GM12878 (cell line): ENCODE measurements at regions not wholly inside any gene's neighbourhood (a gene's known extent, or its start where the extent isn't known, plus 50 kb on each side); places are given as distances from the start of the nearest gene placed in this dataset.

Experiments
- ATAC-seq: fragments of 200-7000 bp; cut with Tn5 transposase; 3 replicates; pipeline ENCODE4 v1.9.1; 2020; ENCODE audit warnings: mild to moderate bottlenecking, moderate library complexity
- BruUV-seq: library from RNA; stranded (reverse); fragments of 400-500 nt; replicated peaks from 2 replicates; lab custom pipeline; 2021; lab: Mats Ljungman, UMichigan
- CTCF ChIA-PET: fragments of 300-600 bp; sonication (Branson Sonifier 250); formaldehyde crosslinking; extraction: SDS; loops from one replicate; lab custom pipeline; 2021; ENCODE audit warnings: inconsistent platforms; lab: Yijun Ruan, JAX
- POLR2A ChIA-PET: fragments of 350-600 bp; formaldehyde crosslinking; extraction: SDS; loops from one replicate; lab custom pipeline; 2021; ENCODE audit warnings: inconsistent platforms; lab: Charles Lee
- RAD21 ChIA-PET: fragments of 300-600 bp; sonication (Branson Sonifier 250); formaldehyde crosslinking; loops from one replicate; lab custom pipeline; 2023; ENCODE audit warnings: antibody characterized with exemption; ENCODE audit not compliant: unreplicated experiment; lab: Charles Lee
- SMC1A ChIA-PET: fragments of 300-600 bp; sonication (Branson Sonifier 250); formaldehyde crosslinking; loops from one replicate; lab custom pipeline; 2023; ENCODE audit not compliant: unreplicated experiment, uncharacterized antibody; lab: Charles Lee
- DNase-seq: peaks from one replicate; pipeline ENCODE4 v3.0.0-alpha.2; 2011; ENCODE audit warnings: low read depth, low spot score
- FAIRE-seq: peaks from 3 replicates; lab custom pipeline; 2011; peaks lifted over from hg19 to GRCh38; lab: Jason Lieb, UNC
- H2AFZ ChIP-seq: 2 replicates; pipeline ENCODE4 v1.6.0; 2011; ENCODE audit warnings: low read depth, low read length, control low read depth; ENCODE audit not compliant: control insufficient read depth
- H3K27ac ChIP-seq: 2 replicates; pipeline ENCODE4 v1.5.1; 2011; ENCODE audit warnings: control low read depth; ENCODE audit not compliant: control insufficient read depth, insufficient read depth
- H3K27me3 ChIP-seq, 2 experiments: replicated peaks in 1 of 2; 2 replicates each; pipeline versions ENCODE4 v1.6.0 to v1.6.1; 2011; ENCODE audit warnings: low read length in 1 of 2; ENCODE audit not compliant: control insufficient read depth in 2 of 2, insufficient read depth in 2 of 2
- H3K36me3 ChIP-seq, 2 experiments: 2 replicates each; pipeline ENCODE4 v1.5.1; 2011; ENCODE audit warnings: low read length in 1 of 2; ENCODE audit not compliant: control insufficient read depth in 2 of 2, insufficient read depth in 2 of 2
- H3K4me1 ChIP-seq: 2 replicates; pipeline ENCODE4 v1.6.1; 2011; ENCODE audit warnings: mild to moderate bottlenecking, low read length, moderate library complexity, mixed read lengths; ENCODE audit not compliant: control insufficient read depth, insufficient read depth
- H3K4me2 ChIP-seq: 2 replicates; pipeline ENCODE4 v1.6.0; 2011; ENCODE audit warnings: control low read depth; ENCODE audit not compliant: control insufficient read depth, insufficient read depth
- H3K4me3 ChIP-seq: fragments of 200-600 bp; sonication (generic); 2 replicates; pipeline ENCODE4 v1.5.1; 2016
- H3K79me2 ChIP-seq: 2 replicates; pipeline ENCODE4 v1.6.0; 2011; ENCODE audit warnings: low read length; ENCODE audit not compliant: control insufficient read depth, insufficient read depth
- H3K9ac ChIP-seq: 2 replicates; pipeline ENCODE4 v1.8.0; 2011; ENCODE audit warnings: low read length, control low read depth, mixed read lengths; ENCODE audit not compliant: control insufficient read depth, insufficient read depth
- H3K9me3 ChIP-seq: replicated peaks from 3 replicates; pipeline ENCODE4 v1.5.1; 2011; ENCODE audit warnings: mild to moderate bottlenecking, low read length; ENCODE audit not compliant: control insufficient read depth, insufficient read depth
- H4K20me1 ChIP-seq: 2 replicates; pipeline ENCODE4 v1.6.0; 2011; ENCODE audit not compliant: control insufficient read depth, insufficient read depth
- BACH1 ChIP-seq: fragments of 450-650 bp; IDR thresholded peaks from 2 replicates; pipeline ENCODE4 v1.6.1; 2017; ENCODE audit warnings: mild to moderate bottlenecking, borderline replicate concordance
- EED ChIP-seq: sonication (generic); IDR thresholded peaks from 2 replicates; pipeline ENCODE4 v1.6.1; 2016; ENCODE audit warnings: antibody characterized with exemption, low read depth
- HDAC6 ChIP-seq: fragments of 200-600 bp; sonication (generic); IDR thresholded peaks from one replicate; pipeline ENCODE4 v1.8.0; 2017; ENCODE audit warnings: antibody characterized with exemption; ENCODE audit not compliant: unreplicated experiment
- IKZF1 ChIP-seq: fragments of 450-650 bp; conservative IDR thresholded peaks from 2 replicates; pipeline ENCODE4 v1.6.1; 2017; ENCODE audit warnings: antibody characterized with exemption, mild to moderate bottlenecking
- JUND ChIP-seq: IDR thresholded peaks from 2 replicates; pipeline ENCODE4 v1.6.1; 2012; ENCODE audit warnings: low read depth, mild to moderate bottlenecking, low read length, improper control_type of control experiment, moderate library complexity
- MEF2B ChIP-seq: fragments of 450-650 bp; IDR thresholded peaks from 2 replicates; pipeline ENCODE4 v1.6.1; 2018; ENCODE audit warnings: mild to moderate bottlenecking, moderate library complexity; ENCODE audit not compliant: partially characterized antibody, poor library complexity, severe bottlenecking
- NFYB ChIP-seq: IDR thresholded peaks from 2 replicates; pipeline ENCODE4 v1.6.1; 2011; ENCODE audit warnings: low read depth, mild to moderate bottlenecking, low read length, improper control_type of control experiment, moderate library complexity; ENCODE audit not compliant: insufficient read depth
- PML ChIP-seq: IDR thresholded peaks from 2 replicates; pipeline ENCODE4 v1.6.1; 2012; ENCODE audit warnings: low read length, inconsistent platforms
- RAD51 ChIP-seq: fragments of 450-650 bp; IDR thresholded peaks from 2 replicates; pipeline ENCODE4 v1.6.1; 2016; ENCODE audit warnings: moderate library complexity, mild to moderate bottlenecking, inconsistent platforms
- RCOR1 ChIP-seq: conservative IDR thresholded peaks from 2 replicates; pipeline ENCODE4 v1.6.1; 2012; ENCODE audit warnings: low read depth, low read length, improper control_type of control experiment
- RUNX3 ChIP-seq: IDR thresholded peaks from 2 replicates; pipeline ENCODE4 v1.6.1; 2012; ENCODE audit warnings: low read length, inconsistent platforms
- SREBF1 ChIP-seq: IDR thresholded peaks from 2 replicates; pipeline ENCODE4 v1.6.1; 2012; ENCODE audit warnings: mild to moderate bottlenecking, low read length
- STAT1 ChIP-seq: fragments of 450-650 bp; conservative IDR thresholded peaks from 2 replicates; pipeline ENCODE4 v1.6.1; 2014; ENCODE audit warnings: antibody characterized with exemption, mild to moderate bottlenecking
- WRNIP1 ChIP-seq: IDR thresholded peaks from 2 replicates; pipeline ENCODE4 v1.6.1; 2011; ENCODE audit warnings: low read depth, low read length, improper control_type of control experiment, borderline replicate concordance
- YBX1 ChIP-seq: fragments of 450-650 bp; IDR thresholded peaks from 2 replicates; pipeline ENCODE4 v1.6.1; 2016; ENCODE audit warnings: antibody characterized with exemption
- ZNF217 ChIP-seq: fragments of 450-650 bp; IDR thresholded peaks from 2 replicates; pipeline ENCODE4 v1.6.1; 2017; ENCODE audit warnings: antibody characterized with exemption, mild to moderate bottlenecking
- ZNF622 ChIP-seq: fragments of 450-650 bp; IDR thresholded peaks from 2 replicates; pipeline ENCODE4 v1.6.1; 2017; ENCODE audit warnings: mild to moderate bottlenecking, inconsistent platforms
- WGBS: methylation state at CpG from one replicate; pipeline ENCODE4 v1.1.6; 2016; ENCODE audit warnings: low lambda C conversion rate; ENCODE audit not compliant: insufficient replicate concordance, insufficient coverage; ENCODE audit errors: missing lambda C conversion rate; 5-methylcytosine and 5-hydroxymethylcytosine counted together
- in situ Hi-C: fragments of 300-500 bp; cut with MboI; formaldehyde crosslinking; loops from 9 replicates; pipeline ENCODE4 v1.14.3; 2018; ENCODE audit warnings: mixed read lengths
- intact Hi-C: fragments of 100-400 bp; cut with micrococcal nuclease; formaldehyde crosslinking; loops from one replicate; pipeline ENCODE4 v1.14.2; 2022; ENCODE audit not compliant: unreplicated experiment
- TF ChIP-seq, protein P1 (sequence below): fragments of 450-650 bp; IDR thresholded peaks from 2 replicates; pipeline ENCODE4 v1.6.1; 2017; ENCODE audit warnings: mild to moderate bottlenecking

DNA sequence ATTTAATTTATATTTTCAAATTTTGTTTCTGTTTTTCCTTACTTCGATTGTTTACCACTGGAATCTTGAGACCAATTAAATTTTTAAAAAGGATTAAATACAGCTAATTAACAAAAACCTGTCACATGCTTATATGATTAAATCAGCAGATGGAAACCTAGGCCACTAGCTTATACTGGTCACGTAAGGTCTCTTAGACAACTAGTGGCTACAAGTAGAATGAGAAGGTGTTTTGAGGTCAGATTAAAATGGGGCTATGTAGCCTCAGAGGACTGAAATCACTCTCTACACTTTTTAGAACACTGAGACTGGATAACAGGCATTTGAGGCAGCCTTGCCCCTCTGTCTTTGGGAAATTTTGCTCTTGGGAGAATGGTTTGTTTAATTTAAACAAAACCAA, 246.5 kb upstream of the ONECUT1 start (continued):
- no peak for TF ChIP-seq YBX1

DNA sequence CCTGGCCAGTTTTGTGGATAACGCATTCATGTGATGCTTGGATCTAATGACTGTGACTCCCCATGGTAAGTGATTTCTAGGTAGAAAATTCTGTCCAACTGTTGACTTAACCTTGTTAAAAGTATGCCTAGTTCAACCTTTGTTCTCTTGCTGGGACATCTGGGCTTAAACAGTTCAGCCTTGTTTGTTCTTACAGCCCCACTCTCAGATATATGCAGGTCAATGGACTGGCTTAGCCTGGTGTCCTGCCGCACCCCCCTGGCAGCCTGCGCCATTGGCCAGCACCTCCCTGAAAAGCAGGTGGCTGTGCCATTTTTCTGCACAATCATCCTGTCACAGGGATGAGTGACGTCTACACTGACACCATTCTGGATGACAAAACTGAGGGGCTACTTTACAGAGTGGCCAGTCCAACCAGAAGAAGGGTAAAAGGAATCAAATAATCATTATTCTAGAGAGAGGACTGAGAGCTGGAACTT, 244.7 kb upstream of the ONECUT1 start:
- Histone ChIP-seq H3K27me3 (no peaks in the 10 kb centered on the region), H3K4me1 (no peaks in the 10 kb centered on the region), H4K20me1 (no peaks in the 10 kb centered on the region), H3K36me3 (no peaks in the 10 kb centered on the region), H2AFZ (no peak overlapping the region), H3K9ac (no peak overlapping the region), H3K4me3 (no peak overlapping the region), H3K27ac (no peak overlapping the region), H3K4me2 (no peak overlapping the region), H3K79me2 (no peaks in the 10 kb centered on the region), H3K9me3 (no peaks in the 10 kb centered on the region; the same call in 2 of the 3 replicates)
- in situ Hi-C loops (no loop called here), intact Hi-C loops (no loop called here)
- FAIRE-seq (no peak), DNase-seq (no peak), ATAC-seq (no peak)
- 61% methylated on average over 4 of the region's 4 CpGs for WGBS
- ChIA-PET SMC1A (no interaction called here), POLR2A (no interaction called here), CTCF (interaction anchor here (0.8 kb wide), 1 partner anchor 134 kb away, joined by 3 read pairs; no protein-coding TSS in a partner anchor), RAD21 (no interaction called here)
- no TSS peak for BruUV-seq
- no peak for TF ChIP-seq NFYB
- no peak for TF ChIP-seq SREBF1
- no peak for TF ChIP-seq STAT1

DNA sequence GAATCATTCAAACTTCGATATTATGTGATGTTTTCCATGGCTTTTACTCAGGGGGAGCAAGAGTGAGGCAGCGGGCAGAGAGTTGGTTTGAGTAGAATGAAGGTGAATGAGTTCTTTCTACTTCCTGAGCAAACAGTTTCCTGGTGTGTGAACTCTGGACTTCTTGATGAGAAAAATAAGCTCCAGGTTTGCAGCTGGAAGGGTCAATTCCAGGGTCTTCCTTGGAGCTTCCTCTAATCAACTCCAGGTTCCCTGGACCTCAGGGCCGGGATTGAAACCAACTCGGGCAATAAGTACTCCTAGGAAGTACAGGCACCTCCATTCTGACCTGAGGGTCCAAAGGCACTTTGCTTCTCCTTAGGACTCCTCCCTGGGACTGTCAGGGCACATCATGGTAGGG, 243.6 kb upstream of the ONECUT1 start:
- DNase-seq: no peak
- no peaks in the 10 kb centered on the region for H3K36me3 ChIP-seq
- no peak overlapping the region for H3K27ac ChIP-seq
- in situ Hi-C loops: no loop called here
- ChIA-PET SMC1A (interaction anchor here (0.6 kb wide), 1 partner anchor 95 kb away, joined by 3 read pairs; no protein-coding TSS in a partner anchor), POLR2A (no interaction called here), CTCF (interaction anchor here (0.8 kb wide), 1 partner anchor 135 kb away, joined by 3 read pairs; no protein-coding TSS in a partner anchor), RAD21 (no interaction called here)
- 23% methylated on average over 4 of the region's 4 CpGs for WGBS
- H3K9me3 ChIP-seq: no peaks in the 10 kb centered on the region; the same call in 2 of the 3 replicates
- intact Hi-C loops: no loop called here
- no peaks in the 10 kb centered on the region for H3K27me3 ChIP-seq
- TF ChIP-seq IKZF1 (no peak), HDAC6 (no peak), JUND (no peak), SREBF1 (no peak), ZNF622 (no peak), RCOR1 (no peak), MEF2B (no peak), PML (no peak), BACH1 (no peak), WRNIP1 (no peak), RAD51 (no peak), ZNF217 (no peak), RUNX3 (no peak), EED (no peak)
- TF ChIP-seq, protein P1, sequence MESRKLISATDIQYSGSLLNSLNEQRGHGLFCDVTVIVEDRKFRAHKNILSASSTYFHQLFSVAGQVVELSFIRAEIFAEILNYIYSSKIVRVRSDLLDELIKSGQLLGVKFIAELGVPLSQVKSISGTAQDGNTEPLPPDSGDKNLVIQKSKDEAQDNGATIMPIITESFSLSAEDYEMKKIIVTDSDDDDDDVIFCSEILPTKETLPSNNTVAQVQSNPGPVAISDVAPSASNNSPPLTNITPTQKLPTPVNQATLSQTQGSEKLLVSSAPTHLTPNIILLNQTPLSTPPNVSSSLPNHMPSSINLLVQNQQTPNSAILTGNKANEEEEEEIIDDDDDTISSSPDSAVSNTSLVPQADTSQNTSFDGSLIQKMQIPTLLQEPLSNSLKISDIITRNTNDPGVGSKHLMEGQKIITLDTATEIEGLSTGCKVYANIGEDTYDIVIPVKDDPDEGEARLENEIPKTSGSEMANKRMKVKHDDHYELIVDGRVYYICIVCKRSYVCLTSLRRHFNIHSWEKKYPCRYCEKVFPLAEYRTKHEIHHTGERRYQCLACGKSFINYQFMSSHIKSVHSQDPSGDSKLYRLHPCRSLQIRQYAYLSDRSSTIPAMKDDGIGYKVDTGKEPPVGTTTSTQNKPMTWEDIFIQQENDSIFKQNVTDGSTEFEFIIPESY: no peak
- H3K4me2 ChIP-seq: no peak overlapping the region
- BruUV-seq: no TSS peak
- no peaks in the 10 kb centered on the region for H3K79me2 ChIP-seq
- H2AFZ ChIP-seq: no peak overlapping the region
- H3K4me1 ChIP-seq: no peaks in the 10 kb centered on the region
- ATAC-seq: no peak
- H3K4me3 ChIP-seq: no peak overlapping the region
- FAIRE-seq: no peak
- H3K9ac ChIP-seq: no peak overlapping the region
- H4K20me1 ChIP-seq: no peaks in the 10 kb centered on the region
